ENCODE measurements at regions not wholly inside any gene's neighbourhood (a gene's known extent, or its start where the extent isn't known, plus 50 kb on each side); places are given as distances from the start of the nearest gene placed in this dataset.

DNA sequence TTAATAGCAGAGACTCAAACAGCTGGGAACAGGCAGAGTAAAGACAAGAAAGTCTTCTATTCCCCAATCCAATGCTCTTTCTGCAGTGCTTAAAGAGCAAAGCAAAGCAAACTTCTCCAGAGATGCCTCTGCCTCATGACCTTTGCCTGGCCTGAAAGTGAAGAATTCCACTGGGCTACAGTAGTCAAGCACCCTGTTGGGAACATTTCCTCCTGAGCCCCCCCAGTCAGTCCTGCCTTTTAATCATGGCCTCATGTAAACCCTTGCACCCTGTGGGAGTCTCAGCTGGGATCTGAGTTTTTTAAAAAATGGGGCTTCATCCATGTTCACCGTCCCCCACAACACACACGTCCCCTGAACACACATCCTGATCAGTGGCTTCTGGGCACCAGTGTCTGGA lies 62.7 kb upstream of the TSPAN11 start:
- no peak overlapping the region for H3K23ac ChIP-seq (ENCODE audit: low read length in 2 of 2)
- no peak overlapping the region for H2AFZ ChIP-seq (ENCODE audit: low read depth, low read length)
- no peak overlapping the region for H2BK120ac ChIP-seq (ENCODE audit: low read depth, low read length)
- no peak overlapping the region for H3K4me2 ChIP-seq (ENCODE audit: low read length, poor library complexity, severe bottlenecking)
- no peak overlapping the region for H3K4me3 ChIP-seq (ENCODE audit: insufficient read depth in 1 of 2, low read depth in 1 of 2, low read length in 2 of 2)
- H4K91ac ChIP-seq (ENCODE audit: low read length): no peak overlapping the region
- 90% methylated on average over 2 of the region's 2 CpGs for WGBS
- H2AK5ac ChIP-seq (ENCODE audit: low read length, severe bottlenecking): no peak overlapping the region
- no peaks in the 10 kb centered on the region for H3K79me1 ChIP-seq (replicated peaks; ENCODE audit: low read length, poor library complexity, severe bottlenecking)
- H4K8ac ChIP-seq (ENCODE audit: low read length): no peak overlapping the region
- H3K4me1 ChIP-seq (ENCODE audit: control insufficient read depth, insufficient read depth, low read depth, low read length): no peaks in the 10 kb centered on the region
- H3K4ac ChIP-seq (ENCODE audit: low read depth in 1 of 2, low read length in 2 of 2): no peak overlapping the region
- peaks cover 29 to 32% of the 10 kb centered on the region in 2 experiments for H3K27me3 ChIP-seq (ENCODE audit: control insufficient read depth in 1 of 2, insufficient read depth in 1 of 2, low read length in 2 of 2)
- H3K18ac ChIP-seq (ENCODE audit: low read depth in 1 of 2, low read length in 2 of 2): no peak overlapping the region
- H2BK5ac ChIP-seq (ENCODE audit: low read depth, low read length, poor library complexity, severe bottlenecking): no peak overlapping the region
- no peak overlapping the region for H3K27ac ChIP-seq (ENCODE audit: low read length, poor library complexity, severe bottlenecking)
- no peak overlapping the region for H3K14ac ChIP-seq (ENCODE audit: low read length in 2 of 2)
- no peak for DNase-seq
- peaks cover 18% of the 10 kb centered on the region for H3K9me3 ChIP-seq (ENCODE audit: control insufficient read depth, low read length)
- H2BK15ac ChIP-seq (ENCODE audit: low read depth, poor library complexity, severe bottlenecking): no peak overlapping the region
- H3K36me3 ChIP-seq (ENCODE audit: control insufficient read depth in 1 of 2, insufficient read depth in 2 of 2, low read depth in 1 of 2, low read length in 2 of 2): no peaks in the 10 kb centered on the region
- no peak overlapping the region for H2BK12ac ChIP-seq (ENCODE audit: low read length in 2 of 2)
- H3K9ac ChIP-seq (ENCODE audit: low read length): no peak overlapping the region

DNA sequence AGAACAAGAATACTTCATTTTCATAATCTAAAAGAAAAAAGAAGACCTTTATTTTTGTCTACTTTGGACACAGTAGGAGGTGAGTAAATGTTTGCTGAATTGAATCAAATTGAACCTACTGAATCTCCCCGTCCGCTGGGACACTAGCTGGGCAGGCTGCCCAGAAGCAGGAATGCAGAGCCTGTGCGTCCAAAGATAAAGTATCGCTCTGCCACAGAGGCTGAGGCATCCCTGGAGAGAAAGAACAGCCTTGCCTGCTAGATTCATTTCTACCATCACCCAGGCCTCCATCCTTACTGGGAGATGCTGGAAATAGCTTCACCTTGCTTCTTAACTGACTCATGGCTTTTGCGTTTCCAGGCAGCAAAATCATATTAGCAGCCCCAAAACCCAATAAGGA lies 64.1 kb upstream of the TSPAN11 start:
- H3K9ac ChIP-seq (ENCODE audit: low read length): no peak overlapping the region
- H3K27me3 ChIP-seq (ENCODE audit: control insufficient read depth in 1 of 2, insufficient read depth in 1 of 2, low read length in 2 of 2): peaks cover 29 to 32% of the 10 kb centered on the region in 2 experiments
- 88% methylated on average over 5 of the region's 5 CpGs for WGBS
- H2BK5ac ChIP-seq (ENCODE audit: low read depth, low read length, poor library complexity, severe bottlenecking): no peak overlapping the region
- no peak overlapping the region for H3K23ac ChIP-seq (ENCODE audit: low read length in 2 of 2)
- no peak overlapping the region for H3K4me3 ChIP-seq (ENCODE audit: insufficient read depth in 1 of 2, low read depth in 1 of 2, low read length in 2 of 2)
- H2BK15ac ChIP-seq (ENCODE audit: low read depth, poor library complexity, severe bottlenecking): no peak overlapping the region
- no peak overlapping the region for H4K91ac ChIP-seq (ENCODE audit: low read length)
- no peak overlapping the region for H3K18ac ChIP-seq (ENCODE audit: low read depth in 1 of 2, low read length in 2 of 2)
- H2BK12ac ChIP-seq (ENCODE audit: low read length in 2 of 2): no peak overlapping the region
- no peaks in the 10 kb centered on the region for H3K36me3 ChIP-seq (ENCODE audit: control insufficient read depth in 1 of 2, insufficient read depth in 2 of 2, low read depth in 1 of 2, low read length in 2 of 2)
- no peak overlapping the region for H3K27ac ChIP-seq (ENCODE audit: low read length, poor library complexity, severe bottlenecking)
- H3K9me3 ChIP-seq (ENCODE audit: control insufficient read depth, low read length): peaks cover 13% of the 10 kb centered on the region
- no peak overlapping the region for H3K4me2 ChIP-seq (ENCODE audit: low read length, poor library complexity, severe bottlenecking)
- no peak overlapping the region for H2AFZ ChIP-seq (ENCODE audit: low read depth, low read length)
- no peak overlapping the region for H2BK120ac ChIP-seq (ENCODE audit: low read depth, low read length)
- no peak overlapping the region for H4K8ac ChIP-seq (ENCODE audit: low read length)
- H3K79me1 ChIP-seq (replicated peaks; ENCODE audit: low read length, poor library complexity, severe bottlenecking): no peaks in the 10 kb centered on the region
- no peak overlapping the region for H3K14ac ChIP-seq (ENCODE audit: low read length in 2 of 2)
- no peak overlapping the region for H3K4ac ChIP-seq (ENCODE audit: low read depth in 1 of 2, low read length in 2 of 2)
- H2AK5ac ChIP-seq (ENCODE audit: low read length, severe bottlenecking): no peak overlapping the region
- no peak for DNase-seq
- no peaks in the 10 kb centered on the region for H3K4me1 ChIP-seq (ENCODE audit: control insufficient read depth, insufficient read depth, low read depth, low read length)

DNA sequence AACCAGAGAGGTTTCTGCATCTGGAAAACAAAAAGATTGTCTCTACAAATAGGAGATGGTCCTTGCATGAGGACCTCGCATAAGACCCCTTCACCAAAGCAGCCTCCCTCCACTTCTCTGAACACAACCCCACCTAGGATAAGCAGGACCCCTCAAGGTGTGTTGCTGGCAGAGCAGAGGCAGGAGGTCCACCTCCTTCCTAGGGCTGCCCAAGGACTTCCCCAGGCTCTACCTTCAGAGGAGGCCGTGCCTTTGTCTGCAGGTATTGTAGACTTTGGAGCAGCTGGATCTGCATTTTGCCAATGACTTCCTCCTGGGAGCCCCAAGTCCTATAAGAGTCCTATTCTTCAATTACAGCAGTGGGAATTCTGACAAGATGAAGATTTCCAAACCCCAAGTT lies 67.3 kb upstream of the TSPAN11 start:
- no peaks in the 10 kb centered on the region for H3K79me1 ChIP-seq (replicated peaks; ENCODE audit: low read length, poor library complexity, severe bottlenecking)
- no peak overlapping the region for H3K4ac ChIP-seq (ENCODE audit: low read depth in 1 of 2, low read length in 2 of 2)
- H3K27me3 ChIP-seq (ENCODE audit: control insufficient read depth in 1 of 2, insufficient read depth in 1 of 2, low read length in 2 of 2): peaks cover 11 to 17% of the 10 kb centered on the region in 2 experiments
- H3K18ac ChIP-seq (ENCODE audit: low read depth in 1 of 2, low read length in 2 of 2): no peak overlapping the region
- no peak overlapping the region for H3K23ac ChIP-seq (ENCODE audit: low read length in 2 of 2)
- no peak overlapping the region for H2AK5ac ChIP-seq (ENCODE audit: low read length, severe bottlenecking)
- no peak overlapping the region for H2AFZ ChIP-seq (ENCODE audit: low read depth, low read length)
- no peak overlapping the region for H2BK15ac ChIP-seq (ENCODE audit: low read depth, poor library complexity, severe bottlenecking)
- no peak for DNase-seq
- H3K27ac ChIP-seq (ENCODE audit: low read length, poor library complexity, severe bottlenecking): no peak overlapping the region
- H3K9me3 ChIP-seq (ENCODE audit: control insufficient read depth, low read length): no peaks in the 10 kb centered on the region
- 94% methylated on average over 2 of the region's 2 CpGs for WGBS
- no peaks in the 10 kb centered on the region for H3K4me1 ChIP-seq (ENCODE audit: control insufficient read depth, insufficient read depth, low read depth, low read length)
- H3K14ac ChIP-seq (ENCODE audit: low read length in 2 of 2): no peak overlapping the region
- H3K36me3 ChIP-seq (ENCODE audit: control insufficient read depth in 1 of 2, insufficient read depth in 2 of 2, low read depth in 1 of 2, low read length in 2 of 2): no peaks in the 10 kb centered on the region
- H2BK120ac ChIP-seq (ENCODE audit: low read depth, low read length): no peak overlapping the region
- no peak overlapping the region for H3K4me2 ChIP-seq (ENCODE audit: low read length, poor library complexity, severe bottlenecking)
- no peak overlapping the region for H4K8ac ChIP-seq (ENCODE audit: low read length)
- no peak overlapping the region for H3K9ac ChIP-seq (ENCODE audit: low read length)
- H2BK12ac ChIP-seq (ENCODE audit: low read length in 2 of 2): no peak overlapping the region
- no peak overlapping the region for H3K4me3 ChIP-seq (ENCODE audit: insufficient read depth in 1 of 2, low read depth in 1 of 2, low read length in 2 of 2)
- H2BK5ac ChIP-seq (ENCODE audit: low read depth, low read length, poor library complexity, severe bottlenecking): no peak overlapping the region
- H4K91ac ChIP-seq (ENCODE audit: low read length): no peak overlapping the region

DNA sequence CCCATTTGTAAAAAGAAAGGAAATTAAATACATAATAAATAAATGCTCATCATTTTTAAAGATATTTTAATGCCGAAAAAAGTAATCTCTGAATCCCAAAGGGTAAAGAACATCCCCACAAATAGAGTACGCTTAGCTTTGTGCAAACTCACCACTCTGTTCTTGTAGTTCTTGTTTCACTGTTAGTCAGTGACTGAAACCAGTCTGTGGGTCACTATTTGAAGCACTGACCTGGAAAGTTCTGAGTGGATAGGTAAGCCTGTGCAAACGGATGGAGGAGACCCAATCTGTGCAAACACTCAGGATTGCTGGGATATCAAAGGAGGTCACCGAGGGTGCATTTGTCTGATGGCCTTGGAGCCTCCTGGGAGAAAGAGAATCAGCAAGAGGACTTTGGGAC lies 68.1 kb upstream of the TSPAN11 start:
- H2AFZ ChIP-seq (ENCODE audit: low read depth, low read length): no peak overlapping the region
- no peak overlapping the region for H3K9ac ChIP-seq (ENCODE audit: low read length)
- no peak overlapping the region for H3K4ac ChIP-seq (ENCODE audit: low read depth in 1 of 2, low read length in 2 of 2)
- no peaks in the 10 kb centered on the region for H3K79me1 ChIP-seq (replicated peaks; ENCODE audit: low read length, poor library complexity, severe bottlenecking)
- no peak overlapping the region for H2AK5ac ChIP-seq (ENCODE audit: low read length, severe bottlenecking)
- no peak overlapping the region for H3K27ac ChIP-seq (ENCODE audit: low read length, poor library complexity, severe bottlenecking)
- no peak overlapping the region for H3K4me3 ChIP-seq (ENCODE audit: insufficient read depth in 1 of 2, low read depth in 1 of 2, low read length in 2 of 2)
- no peak overlapping the region for H3K23ac ChIP-seq (ENCODE audit: low read length in 2 of 2)
- H3K36me3 ChIP-seq (ENCODE audit: control insufficient read depth in 1 of 2, insufficient read depth in 2 of 2, low read depth in 1 of 2, low read length in 2 of 2): no peaks in the 10 kb centered on the region
- no peak for DNase-seq
- no peak overlapping the region for H2BK120ac ChIP-seq (ENCODE audit: low read depth, low read length)
- no peak overlapping the region for H4K8ac ChIP-seq (ENCODE audit: low read length)
- H3K14ac ChIP-seq (ENCODE audit: low read length in 2 of 2): no peak overlapping the region
- H2BK5ac ChIP-seq (ENCODE audit: low read depth, low read length, poor library complexity, severe bottlenecking): no peak overlapping the region
- H3K4me2 ChIP-seq (ENCODE audit: low read length, poor library complexity, severe bottlenecking): no peak overlapping the region
- no peak overlapping the region for H4K91ac ChIP-seq (ENCODE audit: low read length)
- H3K4me1 ChIP-seq (ENCODE audit: control insufficient read depth, insufficient read depth, low read depth, low read length): no peaks in the 10 kb centered on the region
- H3K27me3 ChIP-seq (ENCODE audit: control insufficient read depth in 1 of 2, insufficient read depth in 1 of 2, low read length in 2 of 2): peaks cover 7 to 13% of the 10 kb centered on the region in 2 experiments
- 78% methylated on average over 4 of the region's 4 CpGs for WGBS
- no peak overlapping the region for H2BK12ac ChIP-seq (ENCODE audit: low read length in 2 of 2)
- no peak overlapping the region for H3K18ac ChIP-seq (ENCODE audit: low read depth in 1 of 2, low read length in 2 of 2)
- no peaks in the 10 kb centered on the region for H3K9me3 ChIP-seq (ENCODE audit: control insufficient read depth, low read length)
- H2BK15ac ChIP-seq (ENCODE audit: low read depth, poor library complexity, severe bottlenecking): no peak overlapping the region
